ENCODE measurements at regions not wholly inside any gene's neighbourhood (a gene's known extent, or its start where the extent isn't known, plus 50 kb on each side); places are given as distances from the start of the nearest gene placed in this dataset.

DNA sequence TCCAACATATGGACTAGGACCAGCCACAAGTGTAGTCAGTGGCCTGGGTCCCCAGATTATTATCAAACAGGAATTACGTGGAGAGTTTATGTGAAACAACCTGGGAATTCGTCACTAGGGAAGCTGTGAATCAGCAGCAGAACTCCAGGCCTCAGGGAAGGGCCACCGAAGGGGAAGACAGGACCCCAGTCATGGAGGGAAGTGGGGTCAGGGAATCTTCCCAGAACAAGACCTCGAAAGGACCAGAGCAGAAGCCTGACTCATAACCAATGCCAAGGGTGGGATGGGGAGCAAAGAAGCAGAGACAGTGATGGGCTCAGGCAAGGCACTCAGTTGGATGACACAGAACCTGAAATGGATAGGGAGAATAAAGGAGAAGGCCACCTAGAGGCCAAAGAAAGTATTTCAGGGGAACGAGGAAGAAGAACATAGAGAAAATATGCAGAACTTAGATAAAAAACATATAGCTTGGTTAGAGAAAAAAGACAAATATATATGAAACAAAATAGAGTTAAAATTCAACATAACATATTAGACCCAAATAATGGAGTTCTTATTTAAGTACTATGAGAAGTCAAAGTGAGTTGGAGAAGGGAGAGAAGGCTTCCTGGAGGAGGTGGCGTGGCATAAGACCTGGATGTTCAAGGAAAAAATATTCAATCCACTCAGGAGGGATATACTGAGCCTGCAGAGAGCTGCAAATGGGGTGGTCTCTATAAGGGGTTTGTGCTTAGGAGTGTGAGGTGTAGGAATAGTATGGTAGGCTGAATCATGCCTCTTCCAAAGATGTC is 66.7 kb upstream of the CAST start:
- DNase-seq, result no peak

- DNase-seq, result peak; percentile 42 to 55
Observed at GRCh38 chr5:96597438-96598020, 64.6 kb upstream of the CAST start.

DNA sequence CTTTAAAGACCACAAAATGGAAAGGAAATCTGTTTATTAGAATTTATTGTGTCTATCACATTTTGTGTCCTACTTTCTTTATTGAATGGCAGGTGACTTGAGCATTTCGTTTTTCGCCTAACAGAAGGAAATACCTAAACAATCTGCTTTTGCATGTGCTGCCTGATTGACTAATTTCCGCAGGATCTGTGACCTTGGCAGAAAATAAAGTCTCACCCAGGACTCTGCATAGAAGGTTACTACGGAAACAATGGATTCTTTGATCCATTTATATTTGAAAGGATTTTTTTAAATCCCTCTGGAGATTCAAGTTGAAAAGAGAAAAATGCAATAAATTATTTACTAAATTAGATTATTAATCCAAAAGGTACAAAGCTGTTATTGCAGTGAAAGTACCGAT is 61.0 kb upstream of the CAST start:
- peak in 1 of 2 experiments; percentile 3 for DNase-seq

DNA sequence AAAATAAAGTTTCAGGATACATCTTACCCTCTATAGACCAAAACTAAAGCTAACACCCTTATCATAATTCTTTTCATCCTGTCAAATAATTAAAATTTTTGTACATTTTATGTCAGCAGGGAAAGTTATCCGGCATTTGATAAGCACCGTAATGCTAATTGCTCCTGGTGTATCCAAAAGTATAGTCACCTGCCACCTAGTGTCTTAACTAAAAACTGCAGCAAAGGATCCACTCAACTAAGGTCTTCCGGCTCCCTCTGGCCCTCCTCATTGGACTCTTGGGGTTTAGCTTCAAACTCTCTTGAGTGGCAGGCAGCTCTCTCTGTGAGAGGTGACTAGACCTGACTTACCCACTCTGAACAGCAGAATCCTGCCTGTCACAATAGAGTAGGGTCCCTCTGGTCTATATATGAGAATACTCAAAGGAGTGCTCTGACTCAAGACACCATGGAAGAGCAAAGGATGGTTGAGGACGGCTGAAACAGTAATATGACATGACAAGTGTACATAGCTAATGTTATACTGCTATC is 60.4 kb upstream of the CAST start:
- peak; percentile 82 to 84 for DNase-seq

DNA sequence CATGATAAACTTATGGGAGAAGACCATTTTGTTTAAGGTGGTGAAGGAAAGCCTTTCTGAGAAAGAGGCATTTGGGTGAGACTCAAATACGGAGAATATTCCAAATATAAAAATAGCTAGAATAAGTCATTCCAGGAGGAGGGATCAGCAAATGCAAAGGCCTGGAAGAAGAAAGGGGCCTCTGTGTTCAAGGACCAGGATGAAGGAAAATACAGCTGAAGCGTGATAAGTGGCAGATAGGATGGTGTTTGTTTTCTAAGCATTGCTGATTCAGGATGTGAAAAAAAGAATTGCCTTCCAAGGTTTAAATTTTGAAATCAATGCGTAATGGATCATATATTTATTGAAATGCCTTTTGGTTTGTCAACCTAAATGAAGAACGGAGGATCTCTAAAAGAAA is 59.4 kb upstream of the CAST start:
- DNase-seq, result no peak

DNA sequence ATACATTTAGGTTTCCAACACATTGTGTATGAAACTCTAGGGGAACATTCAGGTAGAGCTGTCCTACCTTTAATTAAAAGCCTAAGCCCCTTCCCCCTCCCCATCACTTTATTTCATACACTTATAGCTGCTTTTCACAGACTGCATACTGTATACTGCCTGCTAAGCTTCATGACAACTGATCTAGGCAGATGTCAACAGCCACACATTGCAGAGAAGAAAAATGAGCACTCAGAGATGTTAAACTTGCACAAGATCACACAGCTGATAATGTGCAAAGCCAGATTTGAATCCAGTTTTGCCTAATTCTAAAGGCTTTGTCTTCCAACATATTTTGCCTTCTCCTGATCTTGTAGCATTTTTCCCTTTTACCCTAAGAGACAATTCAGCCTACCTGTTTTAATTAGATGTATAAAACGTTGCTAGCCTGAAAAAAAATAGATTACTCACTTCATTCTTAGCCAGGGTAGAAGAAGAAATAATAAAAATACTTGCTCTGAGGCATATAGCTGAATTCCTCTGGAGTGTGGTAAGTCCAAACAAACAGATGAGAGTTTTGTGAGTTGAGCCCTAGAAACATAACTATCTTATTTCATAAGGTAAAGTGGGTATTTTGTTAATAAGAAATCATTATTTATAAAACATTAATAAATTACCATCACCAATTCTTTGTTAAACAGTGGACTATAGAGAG is 56.9 kb upstream of the CAST start:
- no peak for DNase-seq

DNA sequence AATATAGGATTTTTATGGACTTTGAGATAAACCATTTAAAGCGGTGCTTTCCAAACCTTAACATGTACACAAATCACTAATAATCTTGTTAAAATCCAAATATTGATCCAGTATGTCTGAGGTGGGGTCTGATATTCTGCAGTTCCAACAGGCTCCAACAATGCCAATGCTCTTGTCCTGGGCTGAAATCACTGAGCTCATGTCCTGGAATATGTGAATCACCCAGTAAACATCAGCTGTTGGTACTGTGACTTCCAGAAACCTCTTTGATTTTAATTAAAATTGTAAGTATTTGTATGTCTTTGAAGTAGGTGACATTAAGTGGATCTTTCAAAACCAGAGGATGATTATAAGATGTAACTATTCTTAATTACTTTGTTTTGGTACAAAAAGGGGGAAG is 52.8 kb upstream of the CAST start:
- no peak for DNase-seq

- DNase-seq, result no peak
Observed at GRCh38 chr5:96610747-96611146, 51.4 kb upstream of the CAST start.

DNA sequence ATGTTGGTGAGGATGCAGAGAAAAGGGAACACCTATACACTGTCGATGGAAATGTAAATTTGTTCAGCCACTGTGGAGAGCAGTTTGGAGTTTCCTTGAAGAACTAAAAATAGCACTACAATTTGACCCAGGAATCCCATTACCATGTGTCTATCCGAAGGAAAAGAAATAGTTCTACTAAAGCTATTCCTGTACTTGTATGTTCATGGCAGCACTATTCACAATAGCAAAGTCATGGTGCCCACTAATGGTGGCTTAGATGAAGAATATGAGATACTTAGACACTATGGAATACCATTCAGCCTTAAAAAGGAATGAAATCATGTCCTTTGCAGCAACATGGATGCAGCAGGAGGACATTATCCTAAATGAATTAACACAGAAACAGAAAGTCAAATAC is 50.2 kb upstream of the CAST start:
- no peak for DNase-seq
